ENCODE measurements at regions not wholly inside any gene's neighbourhood (a gene's known extent, or its start where the extent isn't known, plus 50 kb on each side); places are given as distances from the start of the nearest gene placed in this dataset.

- Histone ChIP-seq H3K27me3 (ENCODE audit: control insufficient read depth, insufficient read depth, low read length, poor library complexity, severe bottlenecking) (no peaks in the 10 kb centered on the region), H3K9ac (ENCODE audit: extremely low read depth, low read length, poor library complexity, severe bottlenecking) (no peak overlapping the region), H3K9me3 (ENCODE audit: control insufficient read depth, low read length) (no peaks in the 10 kb centered on the region), H3K27ac (ENCODE audit: low read depth, low read length) (no peak overlapping the region), H3K4me1 (ENCODE audit: control insufficient read depth, insufficient read depth, low read length) (no peaks in the 10 kb centered on the region), H3K36me3 (ENCODE audit: control insufficient read depth, insufficient read depth, low read length) (no peaks in the 10 kb centered on the region), H3K4me3 (ENCODE audit: low read length) (no peak overlapping the region)
- Mint-ChIP-seq H3K27me3 (ENCODE audit: insufficient read depth) (no peaks in the 10 kb centered on the region), H3K36me3 (ENCODE audit: low read depth) (no peaks in the 10 kb centered on the region), H3K9me3 (no peaks in the 10 kb centered on the region), H3K4me1 (no peaks in the 10 kb centered on the region), H3K4me3 (no peak overlapping the region), H3K27ac (no peak overlapping the region)
- WGBS, 2 experiments (ENCODE audit: insufficient coverage in 1 of 2, insufficient read length in 1 of 2): 95 to 100% methylated on average over 2 to 5 of the region's 5 CpGs
- no peak for TF ChIP-seq CTCF (conservative IDR thresholded peaks at IDR 0.05)
- no peak for DNase-seq
Measured at GRCh38 chr7:47715631-47716068, 133.7 kb upstream of the TNS3 start.

GRCh38 chr7:47714669-47715607, 133.0 kb upstream of the TNS3 start:
- Histone ChIP-seq H3K9ac (ENCODE audit: extremely low read depth, low read length, poor library complexity, severe bottlenecking) (no peak overlapping the region), H3K4me1 (ENCODE audit: control insufficient read depth, insufficient read depth, low read length) (no peaks in the 10 kb centered on the region), H3K36me3 (ENCODE audit: control insufficient read depth, insufficient read depth, low read length) (no peaks in the 10 kb centered on the region), H3K27me3 (ENCODE audit: control insufficient read depth, insufficient read depth, low read length, poor library complexity, severe bottlenecking) (no peaks in the 10 kb centered on the region), H3K4me3 (ENCODE audit: low read length) (no peak overlapping the region), H3K9me3 (ENCODE audit: control insufficient read depth, low read length) (no peaks in the 10 kb centered on the region), H3K27ac (ENCODE audit: low read depth, low read length) (no peak overlapping the region)
- DNase-seq: no peak
- Mint-ChIP-seq H3K27me3 (ENCODE audit: insufficient read depth) (no peaks in the 10 kb centered on the region), H3K9me3 (no peaks in the 10 kb centered on the region), H3K36me3 (ENCODE audit: low read depth) (no peaks in the 10 kb centered on the region), H3K4me1 (no peaks in the 10 kb centered on the region), H3K4me3 (no peak overlapping the region), H3K27ac (no peak overlapping the region)
- 71 to 95% methylated on average over 3 to 5 of the region's 6 CpGs for WGBS, 2 experiments (ENCODE audit: insufficient coverage in 1 of 2, insufficient read length in 1 of 2)
- TF ChIP-seq CTCF (conservative IDR thresholded peaks at IDR 0.05): no peak

GRCh38 chr7:47713595-47713994, 131.7 kb upstream of the TNS3 start:
- Mint-ChIP-seq H3K9me3 (no peaks in the 10 kb centered on the region), H3K4me3 (no peak overlapping the region), H3K27ac (no peak overlapping the region), H3K36me3 (ENCODE audit: low read depth) (no peaks in the 10 kb centered on the region), H3K4me1 (no peaks in the 10 kb centered on the region), H3K27me3 (ENCODE audit: insufficient read depth) (no peaks in the 10 kb centered on the region)
- Histone ChIP-seq H3K4me1 (ENCODE audit: control insufficient read depth, insufficient read depth, low read length) (no peaks in the 10 kb centered on the region), H3K27ac (ENCODE audit: low read depth, low read length) (no peak overlapping the region), H3K27me3 (ENCODE audit: control insufficient read depth, insufficient read depth, low read length, poor library complexity, severe bottlenecking) (no peaks in the 10 kb centered on the region), H3K36me3 (ENCODE audit: control insufficient read depth, insufficient read depth, low read length) (no peaks in the 10 kb centered on the region), H3K9me3 (ENCODE audit: control insufficient read depth, low read length) (no peaks in the 10 kb centered on the region), H3K4me3 (ENCODE audit: low read length) (no peak overlapping the region), H3K9ac (ENCODE audit: extremely low read depth, low read length, poor library complexity, severe bottlenecking) (no peak overlapping the region)
- 93 to 98% methylated on average over 6 of the region's 6 CpGs for WGBS, 2 experiments (ENCODE audit: insufficient coverage in 1 of 2, insufficient read length in 1 of 2)
- TF ChIP-seq CTCF (conservative IDR thresholded peaks at IDR 0.05): no peak
- DNase-seq: no peak

All from endodermal cell (in vitro differentiated cells).